Upper lobe of left lung (tissue), 6 donors: ENCODE measurements at regions not wholly inside any gene's neighbourhood (a gene's known extent, or its start where the extent isn't known, plus 50 kb on each side); places are given as distances from the start of the nearest gene placed in this dataset.

Experiments
- ATAC-seq, 2 donors: fragments of 200-7000 bp; cut with Tn5 transposase; one replicate each; pipeline ENCODE4 v1.9.1; 2022; ENCODE audit warnings: mild to moderate bottlenecking in 2 of 2, moderate library complexity in 2 of 2; ENCODE audit not compliant: low FRiP score in 2 of 2
- DNase-seq, 2 donors: peaks; one replicate each; pipeline ENCODE4 v3.0.0-alpha.2; 2019 to 2020
- H3K27ac ChIP-seq, 4 donors: fragments of 200-600 bp; sonication (generic); one replicate each; pipeline ENCODE4 v1.5.1; 2016 to 2019
- H3K27me3 ChIP-seq, 4 donors: fragments of 200-600 bp; sonication (generic); one replicate each; pipeline ENCODE4 v1.5.1; 2017 to 2019
- H3K36me3 ChIP-seq, 4 donors: fragments of 200-600 bp; sonication (generic); one replicate each; pipeline ENCODE4 v1.5.1; 2016 to 2019
- H3K4me1 ChIP-seq, 4 donors: fragments of 200-600 bp; sonication (generic); one replicate each; pipeline ENCODE4 v1.5.1; 2018 to 2019
- H3K4me3 ChIP-seq, 4 donors: fragments of 200-600 bp; sonication (generic); one replicate each; pipeline ENCODE4 v1.5.1; 2017 to 2019; ENCODE audit warnings: mild to moderate bottlenecking in 2 of 4, moderate library complexity in 1 of 4
- H3K9me3 ChIP-seq, 4 donors: fragments of 200-600 bp; sonication (generic); one replicate each; pipeline ENCODE4 v1.5.1; 2018 to 2019
- EP300 ChIP-seq, 4 donors: sonication (generic); formaldehyde crosslinking; IDR thresholded peaks; one replicate each; pipeline ENCODE4 v1.5.1; 2017; ENCODE audit warnings: antibody characterized with exemption in 4 of 4, control low read depth in 2 of 4
- POLR2A ChIP-seq, 4 donors: fragments of 450-650 bp; IDR thresholded peaks; one replicate each; pipeline ENCODE4 v1.5.1; 2016 to 2017; ENCODE audit warnings: antibody characterized with exemption in 4 of 4, mild to moderate bottlenecking in 2 of 4
- POLR2AphosphoS5 ChIP-seq, 2 donors: sonication (generic); formaldehyde crosslinking; IDR thresholded peaks; one replicate each; pipeline ENCODE4 v1.5.1; 2017; ENCODE audit warnings: antibody characterized with exemption in 2 of 2
- WGBS, 2 donors: methylation state at CpG; one replicate each; pipeline ENCODE4 v1.1.5; 2017 to 2018; 5-methylcytosine and 5-hydroxymethylcytosine counted together
- TF ChIP-seq, protein P1 (sequence below), 6 experiments: fragments of 450-650 bp in 4 of 6; fragments of 200-600 bp in 2 of 6; sonication (generic) in 2 of 6; IDR thresholded peaks; one replicate each; pipeline ENCODE4 v1.5.1; 2016 to 2019; ENCODE audit warnings: antibody characterized with exemption in 6 of 6
- donor health status: DM: no; HTN: no; CAD: no; lungs with moderate emphysema.
- donor health status: DM: no; HTN: yes; CAD: no; lungs with severe emphysema.

DNA sequence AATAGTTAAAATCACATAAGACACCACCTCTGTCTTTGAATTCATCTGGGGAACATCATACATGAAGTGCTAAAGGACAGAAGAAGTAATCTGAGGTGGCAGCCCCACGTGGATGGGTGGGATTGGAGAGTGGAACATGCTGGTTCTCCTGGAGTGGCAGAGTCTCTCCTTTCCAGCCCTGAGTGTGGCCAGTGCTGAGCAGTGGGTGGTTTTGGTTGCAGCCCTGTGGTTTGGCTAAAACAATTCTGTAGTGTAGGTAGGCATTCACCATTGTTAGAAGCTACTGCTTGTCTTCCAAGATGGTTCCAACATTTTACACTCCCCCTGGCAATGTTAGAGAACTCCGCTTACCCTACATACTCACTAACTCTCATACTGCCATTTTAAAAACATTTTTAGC lies 396.4 kb upstream of the MEX3C start:
- no peak overlapping the region for H3K4me3 ChIP-seq
- no peak for DNase-seq
- no peaks in the 10 kb centered on the region for H3K36me3 ChIP-seq
- H3K4me1 ChIP-seq: no peaks in the 10 kb centered on the region
- 65 to 80% methylated on average over 2 of the region's 2 CpGs for WGBS, 2 donors
- H3K9me3 ChIP-seq: peaks cover 0 to 14% (median 5%) of the 10 kb centered on the region in 4 donors
- no peaks in the 10 kb centered on the region for H3K27me3 ChIP-seq
- H3K27ac ChIP-seq: no peak overlapping the region
- no peak for ATAC-seq
- TF ChIP-seq POLR2A (IDR thresholded peaks at IDR 0.05) (no peak), EP300 (IDR thresholded peaks at IDR 0.05) (no peak), POLR2AphosphoS5 (IDR thresholded peaks at IDR 0.05) (no peak)
- TF ChIP-seq, protein P1, sequence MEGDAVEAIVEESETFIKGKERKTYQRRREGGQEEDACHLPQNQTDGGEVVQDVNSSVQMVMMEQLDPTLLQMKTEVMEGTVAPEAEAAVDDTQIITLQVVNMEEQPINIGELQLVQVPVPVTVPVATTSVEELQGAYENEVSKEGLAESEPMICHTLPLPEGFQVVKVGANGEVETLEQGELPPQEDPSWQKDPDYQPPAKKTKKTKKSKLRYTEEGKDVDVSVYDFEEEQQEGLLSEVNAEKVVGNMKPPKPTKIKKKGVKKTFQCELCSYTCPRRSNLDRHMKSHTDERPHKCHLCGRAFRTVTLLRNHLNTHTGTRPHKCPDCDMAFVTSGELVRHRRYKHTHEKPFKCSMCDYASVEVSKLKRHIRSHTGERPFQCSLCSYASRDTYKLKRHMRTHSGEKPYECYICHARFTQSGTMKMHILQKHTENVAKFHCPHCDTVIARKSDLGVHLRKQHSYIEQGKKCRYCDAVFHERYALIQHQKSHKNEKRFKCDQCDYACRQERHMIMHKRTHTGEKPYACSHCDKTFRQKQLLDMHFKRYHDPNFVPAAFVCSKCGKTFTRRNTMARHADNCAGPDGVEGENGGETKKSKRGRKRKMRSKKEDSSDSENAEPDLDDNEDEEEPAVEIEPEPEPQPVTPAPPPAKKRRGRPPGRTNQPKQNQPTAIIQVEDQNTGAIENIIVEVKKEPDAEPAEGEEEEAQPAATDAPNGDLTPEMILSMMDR (IDR thresholded peaks at IDR 0.05): no peak

DNA sequence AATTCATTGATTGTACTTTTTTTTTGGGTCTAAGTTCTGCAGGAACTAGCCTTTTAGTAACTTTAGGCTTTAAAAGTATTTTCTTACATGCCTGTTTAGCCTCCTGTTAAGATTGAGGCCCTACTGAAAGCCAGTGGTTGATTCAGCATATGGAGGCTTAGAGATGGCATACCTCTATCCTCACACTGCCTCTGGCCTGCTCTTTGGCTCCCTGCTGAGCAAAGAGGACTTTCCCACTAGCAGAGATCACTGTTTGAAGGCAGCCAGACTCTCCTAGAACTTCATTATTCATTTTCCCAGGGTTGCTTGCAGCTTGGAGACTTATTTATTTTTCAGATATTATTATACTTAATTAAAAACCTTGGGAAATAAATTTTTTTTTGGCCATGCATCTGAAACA lies 405.6 kb upstream of the MEX3C start:
- no peak overlapping the region for H3K4me3 ChIP-seq
- no peaks in the 10 kb centered on the region for H3K4me1 ChIP-seq
- peaks cover 0 to 3% (median under 1%) of the 10 kb centered on the region in 4 donors for H3K9me3 ChIP-seq
- DNase-seq (no peak), ATAC-seq (no peak)
- no peaks in the 10 kb centered on the region for H3K36me3 ChIP-seq
- no peak overlapping the region for H3K27ac ChIP-seq
- TF ChIP-seq, protein P1 (IDR thresholded peaks at IDR 0.05): no peak
- no peaks in the 10 kb centered on the region for H3K27me3 ChIP-seq

DNA sequence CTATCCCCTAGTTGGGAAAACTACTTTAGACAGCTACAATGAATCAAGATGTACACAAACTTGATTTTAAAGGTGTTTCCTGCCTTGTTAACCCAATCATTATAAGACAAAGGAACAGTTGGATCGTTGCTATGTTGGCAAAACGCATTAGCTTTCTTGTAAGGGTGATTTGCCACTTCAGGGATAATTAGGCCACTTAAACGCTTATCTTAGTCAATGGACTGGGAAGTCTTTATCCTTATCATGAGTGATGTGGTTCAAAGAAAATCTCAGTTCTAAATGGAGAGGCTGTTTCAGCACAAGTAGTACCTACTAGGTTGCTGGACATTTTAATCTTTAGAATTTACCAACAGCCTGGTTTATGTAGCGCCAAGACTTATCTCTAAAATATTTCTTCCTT lies 406.1 kb upstream of the MEX3C start:
- Histone ChIP-seq H3K4me1 (no peaks in the 10 kb centered on the region), H3K9me3 (no peaks in the 10 kb centered on the region), H3K27me3 (no peaks in the 10 kb centered on the region), H3K36me3 (no peaks in the 10 kb centered on the region), H3K27ac (no peak overlapping the region), H3K4me3 (no peak overlapping the region)
- ATAC-seq (no peak), DNase-seq (no peak)
- TF ChIP-seq POLR2A (IDR thresholded peaks at IDR 0.05) (no peak), EP300 (IDR thresholded peaks at IDR 0.05) (no peak), POLR2AphosphoS5 (IDR thresholded peaks at IDR 0.05) (no peak)
- TF ChIP-seq, protein P1 (IDR thresholded peaks at IDR 0.05): no peak
- WGBS, 2 donors: 24 to 28% methylated on average over 4 of the region's 4 CpGs

DNA sequence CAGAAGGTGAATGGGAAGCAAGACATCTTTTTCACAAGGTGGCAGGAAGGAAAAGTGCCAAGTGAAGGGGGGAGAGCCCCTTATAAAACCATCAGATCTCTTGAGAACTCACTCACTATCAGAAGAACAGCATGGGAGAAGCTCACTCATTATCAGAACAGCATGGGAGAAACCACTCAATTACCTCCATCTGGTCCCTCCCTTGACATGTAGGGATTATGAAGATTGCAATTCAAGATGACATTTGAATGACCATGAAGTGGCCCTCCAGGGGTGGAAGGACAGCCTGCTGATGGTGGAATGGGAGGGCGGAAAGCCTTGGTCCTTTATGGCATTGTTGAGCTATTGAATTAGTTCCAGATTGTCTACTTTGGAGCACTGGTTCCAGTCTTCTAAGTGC lies 413.0 kb upstream of the MEX3C start:
- H3K4me3 ChIP-seq: no peak overlapping the region
- H3K27me3 ChIP-seq: no peaks in the 10 kb centered on the region
- no peak overlapping the region for H3K27ac ChIP-seq
- DNase-seq (no peak), ATAC-seq (no peak)
- TF ChIP-seq POLR2A (IDR thresholded peaks at IDR 0.05): no peak
- TF ChIP-seq, protein P1 (IDR thresholded peaks at IDR 0.05): no peak
- no peak for TF ChIP-seq EP300 (IDR thresholded peaks at IDR 0.05)
- no peak for TF ChIP-seq POLR2AphosphoS5 (IDR thresholded peaks at IDR 0.05)
- no peaks in the 10 kb centered on the region for H3K36me3 ChIP-seq
- H3K9me3 ChIP-seq: no peaks in the 10 kb centered on the region
- 83 to 85% methylated on average over 1 of the region's 1 CpG for WGBS, 2 donors
- no peaks in the 10 kb centered on the region for H3K4me1 ChIP-seq

DNA sequence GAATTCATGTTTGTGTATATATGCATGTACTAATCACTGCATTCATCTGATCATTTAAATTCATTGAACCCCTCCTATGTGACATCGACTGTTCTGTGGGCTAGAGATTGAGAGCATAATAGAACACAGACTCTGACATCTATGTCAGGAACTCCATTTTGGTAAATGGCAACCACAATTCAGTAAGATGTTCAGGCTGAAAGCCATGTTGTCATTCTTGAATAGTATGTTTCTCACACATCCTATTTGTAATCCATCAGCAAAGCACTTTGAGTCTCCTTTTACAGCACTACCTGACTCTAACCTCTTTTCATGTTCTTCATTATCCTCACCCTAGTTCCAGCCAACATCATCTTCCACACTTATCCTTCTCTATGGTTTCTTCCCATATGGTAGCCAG lies 413.8 kb upstream of the MEX3C start:
- 86 to 93% methylated on average over 1 of the region's 1 CpG for WGBS, 2 donors
- H3K9me3 ChIP-seq: no peaks in the 10 kb centered on the region
- no peaks in the 10 kb centered on the region for H3K36me3 ChIP-seq
- ATAC-seq: no peak
- H3K27ac ChIP-seq: no peak overlapping the region
- TF ChIP-seq, protein P1 (IDR thresholded peaks at IDR 0.05): no peak
- TF ChIP-seq POLR2AphosphoS5 (IDR thresholded peaks at IDR 0.05) (no peak), EP300 (IDR thresholded peaks at IDR 0.05) (no peak), POLR2A (IDR thresholded peaks at IDR 0.05) (no peak)
- H3K4me1 ChIP-seq: no peaks in the 10 kb centered on the region
- H3K4me3 ChIP-seq: no peak overlapping the region
- DNase-seq: no peak
- no peaks in the 10 kb centered on the region for H3K27me3 ChIP-seq
